ENCODE measurements at regions not wholly inside any gene's neighbourhood (a gene's known extent, or its start where the extent isn't known, plus 50 kb on each side); places are given as distances from the start of the nearest gene placed in this dataset.

GRCh38 chr2:240360645-240361475, 74.6 kb upstream of the GPC1 start:
- no peak for DNase-seq (ENCODE audit: extremely low spot score)
- TF ChIP-seq ELF4 (IDR thresholded peaks at IDR 0.05), result no peak
- no peak for TF ChIP-seq FOXK2 (IDR thresholded peaks at IDR 0.05)
- TF ChIP-seq FOXM1 (IDR thresholded peaks at IDR 0.05; ENCODE audit: borderline replicate concordance), result no peak
- no peak for TF ChIP-seq CTBP1 (IDR thresholded peaks at IDR 0.05; ENCODE audit: borderline replicate concordance)
- no peak for TF ChIP-seq ARNT (IDR thresholded peaks at IDR 0.05)
- no peak for TF ChIP-seq LEF1 (IDR thresholded peaks at IDR 0.05; ENCODE audit: borderline replicate concordance)
- TF ChIP-seq ZNF384 (IDR thresholded peaks at IDR 0.05), result no peak
- no peak for TF ChIP-seq HDGF (IDR thresholded peaks at IDR 0.05; ENCODE audit: borderline replicate concordance)
- TF ChIP-seq TARDBP (IDR thresholded peaks at IDR 0.05), result no peak
- no peak for TF ChIP-seq NFRKB (IDR thresholded peaks at IDR 0.05)
- TF ChIP-seq BHLHE40 (IDR thresholded peaks at IDR 0.05; ENCODE audit: borderline replicate concordance), result no peak
- ChIA-PET POLR2A (no interaction called here), CTCF (no interaction called here)

- POLR2A ChIA-PET, result no interaction called here
- no peak for DNase-seq (ENCODE audit: extremely low spot score)
- TF ChIP-seq FOXK2 (IDR thresholded peaks at IDR 0.05), result no peak
- TF ChIP-seq TARDBP (IDR thresholded peaks at IDR 0.05), result no peak
- TF ChIP-seq SUZ12 (IDR thresholded peaks at IDR 0.05), result no peak
- TF ChIP-seq NFRKB (IDR thresholded peaks at IDR 0.05), result no peak
- TF ChIP-seq HDGF (IDR thresholded peaks at IDR 0.05; ENCODE audit: borderline replicate concordance), result no peak
- TF ChIP-seq FOXM1 (IDR thresholded peaks at IDR 0.05; ENCODE audit: borderline replicate concordance), result no peak
- no peak for TF ChIP-seq ARNT (IDR thresholded peaks at IDR 0.05)
- no peak for TF ChIP-seq LEF1 (IDR thresholded peaks at IDR 0.05; ENCODE audit: borderline replicate concordance)
- TF ChIP-seq ELF4 (IDR thresholded peaks at IDR 0.05), result no peak
- no peak for TF ChIP-seq L3MBTL2 (conservative IDR thresholded peaks at IDR 0.05)
- TF ChIP-seq PKNOX1 (IDR thresholded peaks at IDR 0.05), result no peak
- TF ChIP-seq CTBP1 (IDR thresholded peaks at IDR 0.05; ENCODE audit: borderline replicate concordance), result no peak
- TF ChIP-seq ZNF384 (IDR thresholded peaks at IDR 0.05), result no peak
- TF ChIP-seq FOXA1 (IDR thresholded peaks at IDR 0.05), result no peak
- TF ChIP-seq BHLHE40 (IDR thresholded peaks at IDR 0.05; ENCODE audit: borderline replicate concordance), result no peak
- TF ChIP-seq SP1 (IDR thresholded peaks at IDR 0.05), result no peak
- CTCF ChIA-PET, result no interaction called here
Observed at GRCh38 chr2:240362216-240362755, 73.2 kb upstream of the GPC1 start.

DNA sequence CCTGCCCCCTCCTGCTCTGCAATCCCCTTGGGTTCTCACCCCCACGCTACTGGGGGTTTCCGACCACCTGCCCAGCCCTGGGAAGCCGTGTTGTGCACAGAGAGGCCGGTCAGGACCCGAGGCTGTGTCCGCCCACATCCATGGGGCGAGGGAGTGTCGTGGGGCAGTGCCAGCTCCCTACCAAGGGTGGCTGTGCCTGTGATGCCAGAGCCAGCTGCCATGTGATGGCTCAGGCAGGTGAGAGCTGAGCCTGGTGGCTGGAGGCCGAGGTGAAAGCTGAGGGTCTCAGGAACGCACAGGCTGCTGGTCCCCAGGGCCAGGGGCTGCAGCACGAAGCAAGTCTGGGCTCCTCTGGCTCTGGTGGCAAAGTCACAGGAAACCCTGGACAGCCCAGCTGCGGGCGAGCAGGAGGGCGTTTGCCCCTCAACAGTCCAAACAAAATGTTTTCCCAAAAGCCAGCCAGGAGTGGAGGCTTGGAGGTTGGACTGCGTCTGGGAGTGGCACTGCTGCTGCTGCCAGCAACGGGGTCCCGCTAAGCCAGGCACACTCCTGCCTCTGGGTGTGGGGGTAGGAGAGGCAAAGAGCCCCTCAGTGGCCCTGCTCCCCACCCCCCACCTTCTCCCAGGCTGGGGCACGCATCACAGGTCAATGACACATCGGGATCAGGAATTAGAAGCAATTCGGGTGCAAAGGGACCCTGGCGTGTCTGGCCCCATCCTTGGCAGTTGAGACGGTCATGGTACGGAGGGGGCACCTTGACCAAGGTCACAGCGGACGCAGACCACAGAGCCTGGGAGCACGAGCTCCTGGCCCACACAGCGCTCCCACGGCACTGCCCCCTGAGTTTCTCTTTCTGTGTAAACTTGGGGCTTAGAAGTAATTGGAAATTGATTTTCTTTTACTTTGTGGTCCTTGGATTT, 72.4 kb upstream of the GPC1 start:
- TF ChIP-seq CTBP1 (IDR thresholded peaks at IDR 0.05; ENCODE audit: borderline replicate concordance) (no peak), L3MBTL2 (conservative IDR thresholded peaks at IDR 0.05) (no peak), NFRKB (IDR thresholded peaks at IDR 0.05) (no peak), ZNF384 (IDR thresholded peaks at IDR 0.05) (no peak), SUZ12 (IDR thresholded peaks at IDR 0.05) (no peak), HDGF (IDR thresholded peaks at IDR 0.05; ENCODE audit: borderline replicate concordance) (no peak), TARDBP (IDR thresholded peaks at IDR 0.05) (no peak), ELF4 (IDR thresholded peaks at IDR 0.05) (no peak), FOXM1 (IDR thresholded peaks at IDR 0.05; ENCODE audit: borderline replicate concordance) (no peak), SP1 (IDR thresholded peaks at IDR 0.05) (no peak), BHLHE40 (IDR thresholded peaks at IDR 0.05; ENCODE audit: borderline replicate concordance) (no peak), PKNOX1 (IDR thresholded peaks at IDR 0.05) (no peak), ARNT (IDR thresholded peaks at IDR 0.05) (no peak), LEF1 (IDR thresholded peaks at IDR 0.05; ENCODE audit: borderline replicate concordance) (no peak), FOXK2 (IDR thresholded peaks at IDR 0.05) (no peak)
- ChIA-PET POLR2A (no interaction called here), CTCF (no interaction called here)
- no peak for DNase-seq (ENCODE audit: extremely low spot score)

- DNase-seq (ENCODE audit: extremely low spot score), result no peak
- POLR2A ChIA-PET, result no interaction called here
- CTCF ChIA-PET, result no interaction called here
- no peak for TF ChIP-seq FOXM1 (IDR thresholded peaks at IDR 0.05; ENCODE audit: borderline replicate concordance)
Observed at GRCh38 chr2:240363746-240364581, 71.5 kb upstream of the GPC1 start.

GRCh38 chr2:240364582-240364960, 70.9 kb upstream of the GPC1 start:
- POLR2A ChIA-PET, result no interaction called here
- no peak for TF ChIP-seq ARNT (IDR thresholded peaks at IDR 0.05)
- TF ChIP-seq LEF1 (IDR thresholded peaks at IDR 0.05; ENCODE audit: borderline replicate concordance), result no peak
- TF ChIP-seq ELF4 (IDR thresholded peaks at IDR 0.05), result no peak
- no peak for TF ChIP-seq L3MBTL2 (conservative IDR thresholded peaks at IDR 0.05)
- TF ChIP-seq FOXM1 (IDR thresholded peaks at IDR 0.05; ENCODE audit: borderline replicate concordance), result no peak
- TF ChIP-seq HDGF (IDR thresholded peaks at IDR 0.05; ENCODE audit: borderline replicate concordance), result no peak
- no peak for TF ChIP-seq BHLHE40 (IDR thresholded peaks at IDR 0.05; ENCODE audit: borderline replicate concordance)
- TF ChIP-seq FOXK2 (IDR thresholded peaks at IDR 0.05), result no peak
- TF ChIP-seq SP1 (IDR thresholded peaks at IDR 0.05), result no peak
- no peak for TF ChIP-seq TARDBP (IDR thresholded peaks at IDR 0.05)
- no peak for TF ChIP-seq SUZ12 (IDR thresholded peaks at IDR 0.05)
- TF ChIP-seq CTBP1 (IDR thresholded peaks at IDR 0.05; ENCODE audit: borderline replicate concordance), result no peak
- no peak for TF ChIP-seq ZNF384 (IDR thresholded peaks at IDR 0.05)
- TF ChIP-seq NFRKB (IDR thresholded peaks at IDR 0.05), result no peak
- TF ChIP-seq FOXA1 (IDR thresholded peaks at IDR 0.05), result no peak
- TF ChIP-seq PKNOX1 (IDR thresholded peaks at IDR 0.05), result no peak
- CTCF ChIA-PET, result no interaction called here
- no peak for DNase-seq (ENCODE audit: extremely low spot score)
